HepG2 (cell line): ENCODE measurements at regions not wholly inside any gene's neighbourhood (a gene's known extent, or its start where the extent isn't known, plus 50 kb on each side); places are given as distances from the start of the nearest gene placed in this dataset.
A peak's percentile ranks its signal among the peaks of the same experiment; 100 is the strongest.

Source experiments
- CSRNP2 ChIP-seq: sonication (generic); formaldehyde crosslinking; conservative IDR thresholded peaks from 2 replicates; pipeline ENCODE4 v1.8.0; 2022; ENCODE audit warnings: low read depth, missing genetic modification reagents
- GZF1 ChIP-seq: sonication (generic); formaldehyde crosslinking; IDR thresholded peaks from 2 replicates; pipeline ENCODE4 v1.5.1; 2020; ENCODE audit warnings: mild to moderate bottlenecking, missing genetic modification reagents
- HINFP ChIP-seq: sonication (generic); formaldehyde crosslinking; IDR thresholded peaks from 2 replicates; pipeline ENCODE4 v1.4.0; 2020; ENCODE audit warnings: low read depth, mild to moderate bottlenecking, missing genetic modification reagents
- HNF1B ChIP-seq: sonication (generic); formaldehyde crosslinking; IDR thresholded peaks from 2 replicates; pipeline ENCODE4 v1.5.1; 2020; ENCODE audit warnings: mild to moderate bottlenecking, moderate library complexity, missing genetic modification reagents
- KLF13 ChIP-seq: sonication (generic); formaldehyde crosslinking; IDR thresholded peaks from 2 replicates; pipeline ENCODE4 v1.4.0; 2020; ENCODE audit warnings: mild to moderate bottlenecking, missing genetic modification reagents
- MAF1 ChIP-seq: sonication (generic); formaldehyde crosslinking; IDR thresholded peaks from 2 replicates; pipeline ENCODE4 v1.5.0; 2020; ENCODE audit warnings: missing genetic modification reagents, borderline replicate concordance
- PAX8 ChIP-seq: sonication (generic); formaldehyde crosslinking; IDR thresholded peaks from 2 replicates; pipeline ENCODE4 v1.8.0; 2022; ENCODE audit warnings: mild to moderate bottlenecking, missing genetic modification reagents, borderline replicate concordance
- SOX6 ChIP-seq, 2 experiments: fragments of 450-650 bp in 1 of 2; sonication (generic) in 1 of 2; formaldehyde crosslinking in 1 of 2; IDR thresholded peaks; 2 replicates each; pipeline versions ENCODE4 v1.4.0 to v1.6.1; 2017 to 2020; ENCODE audit warnings: antibody characterized with exemption in 1 of 2, mild to moderate bottlenecking in 1 of 2, missing genetic modification reagents in 1 of 2
- SP2 ChIP-seq: sonication (generic); formaldehyde crosslinking; IDR thresholded peaks from 2 replicates; pipeline ENCODE4 v1.5.1; 2020; ENCODE audit warnings: mild to moderate bottlenecking, missing genetic modification reagents
- TEF ChIP-seq: sonication (generic); formaldehyde crosslinking; IDR thresholded peaks from 2 replicates; pipeline ENCODE4 v1.5.0; 2020; ENCODE audit warnings: missing genetic modification reagents
- ZNF274 ChIP-seq: sonication (generic); formaldehyde crosslinking; IDR thresholded peaks from 2 replicates; pipeline ENCODE4 v1.5.1; 2020; ENCODE audit warnings: mild to moderate bottlenecking, missing genetic modification reagents
- ZNF503 ChIP-seq: sonication (generic); formaldehyde crosslinking; IDR thresholded peaks from 2 replicates; pipeline ENCODE4 v1.4.0; 2020; ENCODE audit warnings: missing genetic modification reagents
- ZNF512B ChIP-seq: sonication (generic); formaldehyde crosslinking; IDR thresholded peaks from 2 replicates; pipeline ENCODE4 v1.5.1; 2020; ENCODE audit warnings: missing genetic modification reagents, mild to moderate bottlenecking, borderline replicate concordance
- ZNF550 ChIP-seq: sonication (generic); formaldehyde crosslinking; IDR thresholded peaks from 2 replicates; pipeline ENCODE4 v1.4.0; 2020; ENCODE audit warnings: mild to moderate bottlenecking, missing genetic modification reagents, borderline replicate concordance
- ZNF562 ChIP-seq: sonication (generic); formaldehyde crosslinking; IDR thresholded peaks from 2 replicates; pipeline ENCODE4 v1.8.0; 2022; ENCODE audit warnings: missing genetic modification reagents, borderline replicate concordance
- ZNF563 ChIP-seq: sonication (generic); formaldehyde crosslinking; IDR thresholded peaks from 2 replicates; pipeline ENCODE4 v1.8.0; 2022; ENCODE audit warnings: mild to moderate bottlenecking, moderate library complexity, missing genetic modification reagents
- ZNF605 ChIP-seq: sonication (generic); formaldehyde crosslinking; IDR thresholded peaks from 2 replicates; pipeline ENCODE4 v1.8.0; 2022; ENCODE audit warnings: mild to moderate bottlenecking, missing genetic modification reagents
- ZNF737 ChIP-seq: sonication (generic); formaldehyde crosslinking; IDR thresholded peaks from 2 replicates; pipeline ENCODE4 v1.5.0; 2020; ENCODE audit warnings: missing genetic modification reagents, mild to moderate bottlenecking, borderline replicate concordance
- ZNF749 ChIP-seq: sonication (generic); formaldehyde crosslinking; IDR thresholded peaks from 2 replicates; pipeline ENCODE4 v1.8.0; 2022; ENCODE audit warnings: mild to moderate bottlenecking, missing genetic modification reagents, moderate library complexity, borderline replicate concordance

GRCh38 chr2:145822892-145823534, 1303.1 kb upstream of the ZEB2 start (continued):
- TF ChIP-seq KLF13 (no peak), PAX8 (CRISPR knock-in tag) (no peak), ZNF550 (no peak), SOX6 (IDR thresholded peaks at IDR 0.05) (no peak), SOX6 (CRISPR knock-in tag; IDR thresholded peaks at IDR 0.05) (peak; percentile 95), TEF (CRISPR knock-in tag) (no peak), ZNF562 (CRISPR knock-in tag) (no peak), ZNF737 (CRISPR knock-in tag) (no peak), ZNF563 (CRISPR knock-in tag) (no peak), CSRNP2 (no peak), SP2 (CRISPR knock-in tag) (no peak), ZNF512B (CRISPR knock-in tag) (no peak), ZNF274 (no peak), GZF1 (CRISPR knock-in tag) (no peak), ZNF605 (CRISPR knock-in tag) (no peak), HINFP (no peak), HNF1B (CRISPR knock-in tag) (no peak), ZNF749 (CRISPR knock-in tag) (no peak), MAF1 (CRISPR knock-in tag) (no peak), ZNF503 (CRISPR knock-in tag) (peak; percentile 97)
